Liver (tissue), 8 donors: ENCODE measurements at regions not wholly inside any gene's neighbourhood (a gene's known extent, or its start where the extent isn't known, plus 50 kb on each side); places are given as distances from the start of the nearest gene placed in this dataset.

Experiments
- DNase-seq: peaks from one replicate; pipeline ENCODE4 v3.0.0-alpha.2; 2017; ENCODE audit warnings: low spot score
- H3K27ac ChIP-seq, 2 donors: one replicate each; pipeline ENCODE4 v1.7.0; 2013; ENCODE audit warnings: inconsistent platforms in 2 of 2, low read length in 2 of 2, control low read depth in 1 of 2, low read depth in 1 of 2, mild to moderate bottlenecking in 1 of 2
- H3K27me3 ChIP-seq, 4 donors: one replicate each; pipeline versions ENCODE4 v1.6.1 to v1.7.0; 2013; ENCODE audit warnings: low read length in 3 of 4, inconsistent platforms in 1 of 4, mild to moderate bottlenecking in 1 of 4, moderate library complexity in 1 of 4; ENCODE audit not compliant: control insufficient read depth in 4 of 4, insufficient read depth in 4 of 4
- H3K36me3 ChIP-seq, 4 donors: one replicate each; pipeline versions ENCODE4 v1.6.1 to v1.7.0; 2013; ENCODE audit warnings: low read length in 3 of 4, mild to moderate bottlenecking in 3 of 4, low read depth in 1 of 4, moderate library complexity in 1 of 4; ENCODE audit not compliant: control insufficient read depth in 4 of 4, insufficient read depth in 3 of 4
- H3K4me1 ChIP-seq, 4 donors: one replicate each; pipeline versions ENCODE4 v1.6.1 to v1.7.0; 2013; ENCODE audit warnings: low read length in 3 of 4, mild to moderate bottlenecking in 3 of 4, moderate library complexity in 1 of 4; ENCODE audit not compliant: control insufficient read depth in 4 of 4, insufficient read depth in 4 of 4
- H3K4me3 ChIP-seq, 3 donors: one replicate each; pipeline versions ENCODE4 v1.6.1 to v1.7.0; 2013; ENCODE audit warnings: low read length in 3 of 3, control low read depth in 1 of 3, low read depth in 1 of 3, mild to moderate bottlenecking in 1 of 3
- H3K9ac ChIP-seq, 2 donors: one replicate each; pipeline ENCODE4 v1.7.0; 2013; ENCODE audit warnings: low read length in 2 of 2, mild to moderate bottlenecking in 2 of 2, moderate library complexity in 2 of 2, control low read depth in 1 of 2, low read depth in 1 of 2
- H3K9me3 ChIP-seq, 4 donors: one replicate each; pipeline versions ENCODE4 v1.6.1 to v1.7.0; 2013; ENCODE audit warnings: low read length in 3 of 4; ENCODE audit not compliant: control insufficient read depth in 4 of 4
- EGR1 ChIP-seq, 2 donors: IDR thresholded peaks; 2 replicates each; pipeline ENCODE4 v1.6.1; 2016 to 2018; ENCODE audit warnings: antibody characterized with exemption in 2 of 2, low read depth in 2 of 2
- FOXA1 ChIP-seq: IDR thresholded peaks from 2 replicates; pipeline ENCODE4 v1.6.1; 2016; ENCODE audit warnings: antibody characterized with exemption
- FOXA2 ChIP-seq: IDR thresholded peaks from 2 replicates; pipeline ENCODE4 v1.6.1; 2016; ENCODE audit warnings: antibody characterized with exemption
- GABPA ChIP-seq, 2 donors: IDR thresholded peaks in 1 of 2; conservative IDR thresholded peaks in 1 of 2; 2 replicates each; pipeline ENCODE4 v1.6.1; 2016; ENCODE audit warnings: antibody characterized with exemption in 2 of 2, mild to moderate bottlenecking in 1 of 2, moderate library complexity in 1 of 2
- HNF4A ChIP-seq, 2 donors: conservative IDR thresholded peaks; 2 replicates each; pipeline ENCODE4 v1.6.1; 2016; ENCODE audit warnings: antibody characterized with exemption in 2 of 2, mild to moderate bottlenecking in 2 of 2
- HNF4G ChIP-seq: IDR thresholded peaks from 2 replicates; pipeline ENCODE4 v1.6.1; 2016; ENCODE audit warnings: antibody characterized with exemption
- JUND ChIP-seq, 2 donors: IDR thresholded peaks; 2 replicates each; pipeline ENCODE4 v1.6.1; 2016; ENCODE audit warnings: antibody characterized with exemption in 2 of 2
- NR2F2 ChIP-seq: IDR thresholded peaks from 2 replicates; pipeline ENCODE4 v1.6.1; 2016; ENCODE audit warnings: antibody characterized with exemption
- RAD21 ChIP-seq, 2 donors: IDR thresholded peaks; 2 replicates each; pipeline ENCODE4 v1.6.1; 2016; ENCODE audit warnings: antibody characterized with exemption in 2 of 2, mild to moderate bottlenecking in 2 of 2
- RXRA ChIP-seq, 2 donors: IDR thresholded peaks; 2 replicates each; pipeline ENCODE4 v1.6.1; 2017 to 2018; ENCODE audit warnings: antibody characterized with exemption in 2 of 2, mild to moderate bottlenecking in 1 of 2
- SP1 ChIP-seq: IDR thresholded peaks from 2 replicates; pipeline ENCODE4 v1.6.1; 2018; ENCODE audit warnings: antibody characterized with exemption, mild to moderate bottlenecking
- TAF1 ChIP-seq: conservative IDR thresholded peaks from 2 replicates; pipeline ENCODE4 v1.6.1; 2016; ENCODE audit warnings: antibody characterized with exemption, mild to moderate bottlenecking
- YY1 ChIP-seq: IDR thresholded peaks from 2 replicates; pipeline ENCODE4 v1.6.1; 2016; ENCODE audit warnings: antibody characterized with exemption, mild to moderate bottlenecking
- whole genome bisulfite sequencing: extraction: QIAGEN DNeasy Blood & Tissue Kit; methylation state at CpG from one replicate; pipeline ENCODE4 v1.1.7; 2013; 5-methylcytosine and 5-hydroxymethylcytosine counted together
- TF ChIP-seq, protein P1 (sequence below): IDR thresholded peaks from 2 replicates; pipeline ENCODE4 v1.6.1; 2016; ENCODE audit warnings: antibody characterized with exemption
- TF ChIP-seq, protein P2 (sequence below): IDR thresholded peaks from 2 replicates; pipeline ENCODE4 v1.6.1; 2016; ENCODE audit warnings: antibody characterized with exemption
- TF ChIP-seq, protein P3 (sequence below): IDR thresholded peaks from 2 replicates; pipeline ENCODE4 v1.6.1; 2016; ENCODE audit warnings: antibody characterized with exemption, mild to moderate bottlenecking
- TF ChIP-seq, protein P4 (sequence below): IDR thresholded peaks from 2 replicates; pipeline ENCODE4 v1.6.1; 2016; ENCODE audit warnings: antibody characterized with exemption
- TF ChIP-seq, protein P5 (sequence below): fragments of 150-350 bp; IDR thresholded peaks from 2 replicates; pipeline ENCODE4 v1.5.1; 2017; ENCODE audit warnings: improper control_type of control experiment, low read depth, low read length; ENCODE audit not compliant: missing input control
- donor health status: healthy.
- donor health status: healthy.
- donor health status: healthy.
- donor health status: healthy.
- donor health status: healthy.

DNA sequence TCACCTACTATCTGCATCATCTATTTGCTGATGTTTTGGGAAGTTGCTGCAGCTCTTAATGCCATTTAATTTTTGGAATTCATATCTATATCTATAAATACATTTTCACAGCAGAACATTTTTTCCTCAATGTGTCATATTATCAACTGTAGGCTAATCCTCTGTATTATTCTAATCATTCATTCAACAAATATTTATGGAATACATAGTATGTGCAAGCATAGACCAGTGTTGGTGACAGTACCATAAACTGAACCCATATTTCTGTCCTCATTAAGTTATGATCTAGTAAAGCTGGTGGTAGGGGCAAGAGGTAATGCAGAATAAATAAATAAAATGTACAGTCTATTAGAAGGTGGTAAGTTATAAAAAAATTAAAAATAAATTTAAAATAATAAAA is 585.3 kb upstream of the BCHE start:
- Histone ChIP-seq H3K27ac (no peak overlapping the region), H3K27me3 (no peaks in the 10 kb centered on the region), H3K36me3 (no peaks in the 10 kb centered on the region), H3K9me3 (peaks cover 0 to 2% (median 0%) of the 10 kb centered on the region in 4 donors), H3K4me1 (no peaks in the 10 kb centered on the region), H3K9ac (no peak overlapping the region), H3K4me3 (no peak overlapping the region)
- TF ChIP-seq YY1 (no peak), FOXA1 (no peak), TAF1 (no peak)
- TF ChIP-seq, protein P1, sequence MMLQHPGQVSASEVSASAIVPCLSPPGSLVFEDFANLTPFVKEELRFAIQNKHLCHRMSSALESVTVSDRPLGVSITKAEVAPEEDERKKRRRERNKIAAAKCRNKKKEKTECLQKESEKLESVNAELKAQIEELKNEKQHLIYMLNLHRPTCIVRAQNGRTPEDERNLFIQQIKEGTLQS = no peak
- no peak for DNase-seq

DNA sequence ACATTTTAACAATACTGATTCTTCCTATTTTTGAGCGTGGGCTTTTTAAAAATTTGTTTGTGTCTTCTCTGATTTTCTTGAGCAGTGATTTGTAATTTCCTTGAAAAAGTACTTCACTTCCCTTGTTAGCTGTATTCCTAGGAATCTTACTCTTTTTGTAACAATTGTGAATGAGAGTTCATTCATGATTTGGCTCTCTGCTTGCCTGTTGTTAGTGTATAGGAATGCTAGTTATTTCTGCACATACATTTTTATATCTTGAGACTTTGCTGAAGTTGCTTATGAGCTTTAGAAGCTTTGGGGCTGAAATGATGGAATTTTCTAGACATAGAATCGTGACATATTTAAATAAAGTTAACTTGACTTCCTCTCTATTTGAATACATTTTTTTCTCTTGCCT is 582.8 kb upstream of the BCHE start:
- Histone ChIP-seq H3K27ac (no peak overlapping the region), H3K4me1 (no peaks in the 10 kb centered on the region), H3K4me3 (no peak overlapping the region), H3K27me3 (no peaks in the 10 kb centered on the region), H3K9ac (no peak overlapping the region), H3K36me3 (no peaks in the 10 kb centered on the region), H3K9me3 (peaks cover 0 to 2% (median 0%) of the 10 kb centered on the region in 4 donors)
- TF ChIP-seq RXRA (IDR thresholded peaks at IDR 0.05) = no peak
- no peak for TF ChIP-seq JUND (IDR thresholded peaks at IDR 0.05)
- TF ChIP-seq FOXA2 = no peak
- DNase-seq = no peak
- 72% methylated on average over 2 of the region's 2 CpGs for WGBS

DNA sequence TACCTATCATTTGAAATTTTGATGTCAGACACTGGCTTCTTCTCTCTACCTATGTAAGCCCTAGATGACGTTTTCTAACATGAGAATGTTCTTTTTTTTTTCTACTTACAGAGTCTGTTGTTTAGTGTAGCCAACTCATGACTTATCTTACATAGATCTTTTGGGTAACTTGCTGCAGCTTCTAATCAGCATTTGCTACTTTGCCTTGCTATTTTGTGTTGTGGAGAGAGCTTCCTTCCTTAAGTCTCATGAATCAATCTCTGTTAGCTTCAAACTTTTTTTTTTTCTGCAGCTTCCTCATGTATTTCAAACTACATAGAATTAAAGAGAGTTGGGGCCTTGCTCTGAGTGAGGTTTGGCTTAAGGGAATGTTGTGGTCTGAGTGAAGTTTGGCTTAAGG is 568.7 kb upstream of the BCHE start:
- 43% methylated on average over 1 of the region's 1 CpG for WGBS
- DNase-seq = no peak

More for the DNA sequence above, 568.7 kb upstream of the BCHE start:
- Histone ChIP-seq H3K27me3 (no peaks in the 10 kb centered on the region), H3K9me3 (no peaks in the 10 kb centered on the region), H3K4me1 (no peaks in the 10 kb centered on the region), H3K9ac (no peak overlapping the region), H3K27ac (no peak overlapping the region), H3K36me3 (no peaks in the 10 kb centered on the region), H3K4me3 (no peak overlapping the region)
- TF ChIP-seq SP1 = no peak
- TF ChIP-seq HNF4A (conservative IDR thresholded peaks at IDR 0.05) = no peak
- TF ChIP-seq FOXA2 = no peak
- TF ChIP-seq, protein P2, sequence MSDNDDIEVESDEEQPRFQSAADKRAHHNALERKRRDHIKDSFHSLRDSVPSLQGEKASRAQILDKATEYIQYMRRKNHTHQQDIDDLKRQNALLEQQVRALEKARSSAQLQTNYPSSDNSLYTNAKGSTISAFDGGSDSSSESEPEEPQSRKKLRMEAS = no peak
- TF ChIP-seq, protein P3, sequence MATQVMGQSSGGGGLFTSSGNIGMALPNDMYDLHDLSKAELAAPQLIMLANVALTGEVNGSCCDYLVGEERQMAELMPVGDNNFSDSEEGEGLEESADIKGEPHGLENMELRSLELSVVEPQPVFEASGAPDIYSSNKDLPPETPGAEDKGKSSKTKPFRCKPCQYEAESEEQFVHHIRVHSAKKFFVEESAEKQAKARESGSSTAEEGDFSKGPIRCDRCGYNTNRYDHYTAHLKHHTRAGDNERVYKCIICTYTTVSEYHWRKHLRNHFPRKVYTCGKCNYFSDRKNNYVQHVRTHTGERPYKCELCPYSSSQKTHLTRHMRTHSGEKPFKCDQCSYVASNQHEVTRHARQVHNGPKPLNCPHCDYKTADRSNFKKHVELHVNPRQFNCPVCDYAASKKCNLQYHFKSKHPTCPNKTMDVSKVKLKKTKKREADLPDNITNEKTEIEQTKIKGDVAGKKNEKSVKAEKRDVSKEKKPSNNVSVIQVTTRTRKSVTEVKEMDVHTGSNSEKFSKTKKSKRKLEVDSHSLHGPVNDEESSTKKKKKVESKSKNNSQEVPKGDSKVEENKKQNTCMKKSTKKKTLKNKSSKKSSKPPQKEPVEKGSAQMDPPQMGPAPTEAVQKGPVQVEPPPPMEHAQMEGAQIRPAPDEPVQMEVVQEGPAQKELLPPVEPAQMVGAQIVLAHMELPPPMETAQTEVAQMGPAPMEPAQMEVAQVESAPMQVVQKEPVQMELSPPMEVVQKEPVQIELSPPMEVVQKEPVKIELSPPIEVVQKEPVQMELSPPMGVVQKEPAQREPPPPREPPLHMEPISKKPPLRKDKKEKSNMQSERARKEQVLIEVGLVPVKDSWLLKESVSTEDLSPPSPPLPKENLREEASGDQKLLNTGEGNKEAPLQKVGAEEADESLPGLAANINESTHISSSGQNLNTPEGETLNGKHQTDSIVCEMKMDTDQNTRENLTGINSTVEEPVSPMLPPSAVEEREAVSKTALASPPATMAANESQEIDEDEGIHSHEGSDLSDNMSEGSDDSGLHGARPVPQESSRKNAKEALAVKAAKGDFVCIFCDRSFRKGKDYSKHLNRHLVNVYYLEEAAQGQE = no peak
- no peak for TF ChIP-seq YY1
- no peak for TF ChIP-seq RAD21 (IDR thresholded peaks at IDR 0.05)
- TF ChIP-seq, protein P1 = no peak
- no peak for TF ChIP-seq TAF1
- TF ChIP-seq NR2F2 = no peak
- no peak for TF ChIP-seq RXRA (IDR thresholded peaks at IDR 0.05)
- TF ChIP-seq FOXA1 = no peak
- no peak for TF ChIP-seq HNF4G
- no peak for TF ChIP-seq JUND (IDR thresholded peaks at IDR 0.05)
- TF ChIP-seq, protein P4, sequence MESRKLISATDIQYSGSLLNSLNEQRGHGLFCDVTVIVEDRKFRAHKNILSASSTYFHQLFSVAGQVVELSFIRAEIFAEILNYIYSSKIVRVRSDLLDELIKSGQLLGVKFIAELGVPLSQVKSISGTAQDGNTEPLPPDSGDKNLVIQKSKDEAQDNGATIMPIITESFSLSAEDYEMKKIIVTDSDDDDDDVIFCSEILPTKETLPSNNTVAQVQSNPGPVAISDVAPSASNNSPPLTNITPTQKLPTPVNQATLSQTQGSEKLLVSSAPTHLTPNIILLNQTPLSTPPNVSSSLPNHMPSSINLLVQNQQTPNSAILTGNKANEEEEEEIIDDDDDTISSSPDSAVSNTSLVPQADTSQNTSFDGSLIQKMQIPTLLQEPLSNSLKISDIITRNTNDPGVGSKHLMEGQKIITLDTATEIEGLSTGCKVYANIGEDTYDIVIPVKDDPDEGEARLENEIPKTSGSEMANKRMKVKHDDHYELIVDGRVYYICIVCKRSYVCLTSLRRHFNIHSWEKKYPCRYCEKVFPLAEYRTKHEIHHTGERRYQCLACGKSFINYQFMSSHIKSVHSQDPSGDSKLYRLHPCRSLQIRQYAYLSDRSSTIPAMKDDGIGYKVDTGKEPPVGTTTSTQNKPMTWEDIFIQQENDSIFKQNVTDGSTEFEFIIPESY = no peak
- no peak for TF ChIP-seq EGR1 (IDR thresholded peaks at IDR 0.05; ENCODE audit: low read depth in 2 of 2)
- no peak for TF ChIP-seq GABPA (IDR thresholded peaks at IDR 0.05 in 1 of 2, conservative IDR thresholded peaks at IDR 0.05 in 1 of 2)
- TF ChIP-seq, protein P5, sequence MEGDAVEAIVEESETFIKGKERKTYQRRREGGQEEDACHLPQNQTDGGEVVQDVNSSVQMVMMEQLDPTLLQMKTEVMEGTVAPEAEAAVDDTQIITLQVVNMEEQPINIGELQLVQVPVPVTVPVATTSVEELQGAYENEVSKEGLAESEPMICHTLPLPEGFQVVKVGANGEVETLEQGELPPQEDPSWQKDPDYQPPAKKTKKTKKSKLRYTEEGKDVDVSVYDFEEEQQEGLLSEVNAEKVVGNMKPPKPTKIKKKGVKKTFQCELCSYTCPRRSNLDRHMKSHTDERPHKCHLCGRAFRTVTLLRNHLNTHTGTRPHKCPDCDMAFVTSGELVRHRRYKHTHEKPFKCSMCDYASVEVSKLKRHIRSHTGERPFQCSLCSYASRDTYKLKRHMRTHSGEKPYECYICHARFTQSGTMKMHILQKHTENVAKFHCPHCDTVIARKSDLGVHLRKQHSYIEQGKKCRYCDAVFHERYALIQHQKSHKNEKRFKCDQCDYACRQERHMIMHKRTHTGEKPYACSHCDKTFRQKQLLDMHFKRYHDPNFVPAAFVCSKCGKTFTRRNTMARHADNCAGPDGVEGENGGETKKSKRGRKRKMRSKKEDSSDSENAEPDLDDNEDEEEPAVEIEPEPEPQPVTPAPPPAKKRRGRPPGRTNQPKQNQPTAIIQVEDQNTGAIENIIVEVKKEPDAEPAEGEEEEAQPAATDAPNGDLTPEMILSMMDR = no peak
